Stomach (tissue), 4 donors: ENCODE measurements at regions not wholly inside any gene's neighbourhood (a gene's known extent, or its start where the extent isn't known, plus 50 kb on each side); places are given as distances from the start of the nearest gene placed in this dataset.

Experiments used
- EP300 ChIP-seq: sonication (generic); formaldehyde crosslinking; IDR thresholded peaks from one replicate; pipeline ENCODE4 v1.6.1; 2017; ENCODE audit warnings: antibody characterized with exemption
- TF ChIP-seq, protein P1 (sequence below), 7 experiments: fragments of 450-650 bp in 4 of 7; fragments of 200-600 bp in 3 of 7; sonication (generic) in 3 of 7; IDR thresholded peaks; one replicate each; pipeline ENCODE4 v1.5.1; 2016 to 2019; ENCODE audit warnings: antibody characterized with exemption in 7 of 7, control low read depth in 2 of 7, mild to moderate bottlenecking in 1 of 7

DNA sequence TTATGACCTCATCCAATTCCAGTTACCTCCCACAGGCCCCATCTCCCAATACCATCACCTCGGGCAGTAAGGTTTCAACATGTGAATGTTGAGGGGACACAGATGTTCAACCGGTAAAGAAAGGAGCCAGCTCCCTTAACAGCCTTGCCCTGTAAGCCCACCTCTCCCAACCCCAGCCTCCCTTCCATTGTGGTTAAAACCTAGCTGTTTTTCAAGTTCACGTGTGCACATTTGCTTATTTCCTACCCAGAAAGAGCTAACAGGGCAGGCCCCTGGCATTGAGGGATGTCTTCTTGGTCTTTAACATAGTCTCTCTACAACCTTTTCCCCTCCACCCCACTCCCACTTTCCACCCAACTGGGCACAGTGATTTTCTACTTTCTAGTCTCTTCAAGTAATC is 385.7 kb downstream of the FBXW7 start:
- TF ChIP-seq, protein P1, sequence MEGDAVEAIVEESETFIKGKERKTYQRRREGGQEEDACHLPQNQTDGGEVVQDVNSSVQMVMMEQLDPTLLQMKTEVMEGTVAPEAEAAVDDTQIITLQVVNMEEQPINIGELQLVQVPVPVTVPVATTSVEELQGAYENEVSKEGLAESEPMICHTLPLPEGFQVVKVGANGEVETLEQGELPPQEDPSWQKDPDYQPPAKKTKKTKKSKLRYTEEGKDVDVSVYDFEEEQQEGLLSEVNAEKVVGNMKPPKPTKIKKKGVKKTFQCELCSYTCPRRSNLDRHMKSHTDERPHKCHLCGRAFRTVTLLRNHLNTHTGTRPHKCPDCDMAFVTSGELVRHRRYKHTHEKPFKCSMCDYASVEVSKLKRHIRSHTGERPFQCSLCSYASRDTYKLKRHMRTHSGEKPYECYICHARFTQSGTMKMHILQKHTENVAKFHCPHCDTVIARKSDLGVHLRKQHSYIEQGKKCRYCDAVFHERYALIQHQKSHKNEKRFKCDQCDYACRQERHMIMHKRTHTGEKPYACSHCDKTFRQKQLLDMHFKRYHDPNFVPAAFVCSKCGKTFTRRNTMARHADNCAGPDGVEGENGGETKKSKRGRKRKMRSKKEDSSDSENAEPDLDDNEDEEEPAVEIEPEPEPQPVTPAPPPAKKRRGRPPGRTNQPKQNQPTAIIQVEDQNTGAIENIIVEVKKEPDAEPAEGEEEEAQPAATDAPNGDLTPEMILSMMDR (IDR thresholded peaks at IDR 0.05) = no peak
- no peak for TF ChIP-seq EP300
